ENCODE measurements at regions not wholly inside any gene's neighbourhood (a gene's known extent, or its start where the extent isn't known, plus 50 kb on each side); places are given as distances from the start of the nearest gene placed in this dataset.

GRCh38 chr1:76727520-76727919 is 139.8 kb upstream of the ST6GALNAC5 start:
- H3K27ac Mint-ChIP-seq, result no peak overlapping the region
- H3F3A ChIP-seq (replicated peaks; ENCODE audit: low read depth), result no peaks in the 10 kb centered on the region
- TF ChIP-seq POLR2AphosphoS5 (IDR thresholded peaks at IDR 0.05; ENCODE audit: low read depth) (no peak), ZNF331 (CRISPR knock-in tag; IDR thresholded peaks at IDR 0.05; ENCODE audit: low read depth) (no peak), EZH2phosphoT487 (IDR thresholded peaks at IDR 0.05; ENCODE audit: unreplicated experiment) (no peak), JUNB (IDR thresholded peaks at IDR 0.05; ENCODE audit: unreplicated experiment) (no peak), EZH2 (IDR thresholded peaks at IDR 0.05; ENCODE audit: low read depth, unreplicated experiment) (no peak), ZNF462 (CRISPR knock-in tag; IDR thresholded peaks at IDR 0.05) (no peak), NANOG (IDR thresholded peaks at IDR 0.05; ENCODE audit: borderline replicate concordance) (no peak), ZNF114 (CRISPR knock-in tag; IDR thresholded peaks at IDR 0.05) (no peak), ETS1 (IDR thresholded peaks at IDR 0.05) (no peak), STAT1 (IDR thresholded peaks at IDR 0.05; ENCODE audit: unreplicated experiment) (no peak), REST (IDR thresholded peaks at IDR 0.05; ENCODE audit: unreplicated experiment) (no peak), CTCF (conservative IDR thresholded peaks at IDR 0.05; ENCODE audit: low read depth in 2 of 2) (no peak), CREB1 (CRISPR knock-in tag; IDR thresholded peaks at IDR 0.05; ENCODE audit: low read depth) (no peak)
- no peaks in the 10 kb centered on the region for H4K20me1 ChIP-seq (replicated peaks; ENCODE audit: insufficient read depth)
- H3K36me3 ChIP-seq (ENCODE audit: insufficient read depth), result no peaks in the 10 kb centered on the region
- H3K9me2 ChIP-seq (ENCODE audit: insufficient read depth), result peaks cover 14% of the 10 kb centered on the region; the same call in 1 of the 2 replicates
- no peak overlapping the region for H3K4me2 ChIP-seq
- H3K27me3 Mint-ChIP-seq (ENCODE audit: insufficient read depth, low read depth, poor library complexity), result no peaks in the 10 kb centered on the region
- H3K27ac ChIP-seq (ENCODE audit: low read depth), result no peak overlapping the region
- H3K36me3 Mint-ChIP-seq (ENCODE audit: low read depth), result no peaks in the 10 kb centered on the region
- no peak overlapping the region for H3K4me3 ChIP-seq
- no peaks in the 10 kb centered on the region for H3K27me3 ChIP-seq (ENCODE audit: insufficient read depth)
- no peak overlapping the region for H2AFZ ChIP-seq
- ATAC-seq, result no peak
- no peak overlapping the region for H3K4me3 Mint-ChIP-seq
- no peaks in the 10 kb centered on the region for H3K9me3 Mint-ChIP-seq
- no peaks in the 10 kb centered on the region for H3K79me2 ChIP-seq (replicated peaks; ENCODE audit: insufficient read depth)
- H3K4me1 Mint-ChIP-seq, result peaks cover 16% of the 10 kb centered on the region
- no peak for DNase-seq (ENCODE audit: low spot score)
- peaks cover 12% of the 10 kb centered on the region; the same call in 1 of the 2 replicates for H3K4me1 ChIP-seq (ENCODE audit: insufficient read depth)
